Breast epithelium (tissue), 4 donors: ENCODE measurements at regions not wholly inside any gene's neighbourhood (a gene's known extent, or its start where the extent isn't known, plus 50 kb on each side); places are given as distances from the start of the nearest gene placed in this dataset.

Experiments
- DNase-seq, 2 donors: peaks; one replicate each; pipeline ENCODE4 v3.0.0-alpha.2; 2019; ENCODE audit warnings: low spot score in 2 of 2
- H3K27ac ChIP-seq, 2 donors: fragments of 200-600 bp; sonication (generic) in 1 of 2; one replicate each; pipeline ENCODE4 v1.5.1; 2016 to 2019; ENCODE audit warnings: mild to moderate bottlenecking in 1 of 2
- H3K27me3 ChIP-seq, 2 donors: fragments of 200-600 bp; sonication (generic) in 1 of 2; one replicate each; pipeline versions ENCODE4 v1.5.1 to v1.6.0; 2017 to 2019; ENCODE audit warnings: control low read depth in 1 of 2, mild to moderate bottlenecking in 1 of 2
- H3K36me3 ChIP-seq: fragments of 200-600 bp; one replicate; pipeline ENCODE4 v1.5.1; 2019
- H3K4me1 ChIP-seq, 2 donors: fragments of 200-600 bp; sonication (generic); one replicate each; pipeline ENCODE4 v1.5.1; 2016 to 2019; ENCODE audit warnings: control low read depth in 1 of 2
- H3K4me3 ChIP-seq, 3 donors: fragments of 200-600 bp; sonication (generic); 1 replicate in 2 of 3; 2 replicates in 1 of 3; pipeline ENCODE4 v1.5.1; 2016 to 2019; ENCODE audit warnings: mild to moderate bottlenecking in 3 of 3, moderate library complexity in 2 of 3
- H3K9me3 ChIP-seq, 2 donors: fragments of 200-600 bp; sonication (generic) in 1 of 2; one replicate each; pipeline ENCODE4 v1.5.1; 2016 to 2019; ENCODE audit warnings: control low read depth in 1 of 2
- CTCF ChIP-seq, 3 donors: fragments of 450-650 bp; IDR thresholded peaks; one replicate each; pipeline ENCODE4 v1.5.1; 2016 to 2017; ENCODE audit warnings: antibody characterized with exemption in 3 of 3, mild to moderate bottlenecking in 3 of 3, moderate library complexity in 3 of 3
- POLR2A ChIP-seq: fragments of 450-650 bp; IDR thresholded peaks from one replicate; pipeline ENCODE4 v1.6.1; 2016; ENCODE audit warnings: antibody characterized with exemption, mild to moderate bottlenecking, moderate library complexity
- POLR2AphosphoS5 ChIP-seq, 3 donors: sonication (generic); formaldehyde crosslinking; IDR thresholded peaks; one replicate each; pipeline ENCODE4 v1.6.1; 2017; ENCODE audit warnings: antibody characterized with exemption in 3 of 3
- intact Hi-C: fragments of 100-400 bp; cut with DNase I; formaldehyde crosslinking; loops from one replicate; pipeline ENCODE4 v1.15.1; 2023; ENCODE audit warnings: low total_unique reads

- no peaks in the 10 kb centered on the region for H3K36me3 ChIP-seq
- no peak for TF ChIP-seq POLR2AphosphoS5 (IDR thresholded peaks at IDR 0.05)
- no peak for TF ChIP-seq POLR2A
- TF ChIP-seq CTCF (IDR thresholded peaks at IDR 0.05): no peak
- H3K9me3 ChIP-seq: no peaks in the 10 kb centered on the region
- no peak for DNase-seq
- peak overlapping the region; percentile 44 to 62 for H3K27ac ChIP-seq
- no peak overlapping the region for H3K4me3 ChIP-seq
- intact Hi-C loops: no loop called here
- no peaks in the 10 kb centered on the region for H3K27me3 ChIP-seq
- H3K4me1 ChIP-seq: no peaks in the 10 kb centered on the region
Observed at GRCh38 chr12:105921055-105921454, 217.7 kb downstream of the NUAK1 start.

- intact Hi-C loops: no loop called here
- no peak for DNase-seq
- no peaks in the 10 kb centered on the region for H3K9me3 ChIP-seq
- H3K27ac ChIP-seq: peak overlapping the region in 1 of 2 donors; percentile 41
- TF ChIP-seq CTCF (IDR thresholded peaks at IDR 0.05) (no peak), POLR2AphosphoS5 (IDR thresholded peaks at IDR 0.05) (no peak), POLR2A (no peak)
- no peak overlapping the region for H3K4me3 ChIP-seq
- no peaks in the 10 kb centered on the region for H3K36me3 ChIP-seq
- H3K4me1 ChIP-seq: no peaks in the 10 kb centered on the region
- H3K27me3 ChIP-seq: no peaks in the 10 kb centered on the region
Observed at GRCh38 chr12:105921872-105922669, 216.7 kb downstream of the NUAK1 start.

GRCh38 chr12:105922670-105923102 lies 216.1 kb downstream of the NUAK1 start:
- intact Hi-C loops: no loop called here
- Histone ChIP-seq H3K4me1 (no peaks in the 10 kb centered on the region), H3K27ac (peak overlapping the region in 1 of 2 donors; percentile 41), H3K9me3 (no peaks in the 10 kb centered on the region), H3K27me3 (no peaks in the 10 kb centered on the region), H3K4me3 (no peak overlapping the region), H3K36me3 (no peaks in the 10 kb centered on the region)
- no peak for DNase-seq
- no peak for TF ChIP-seq CTCF (IDR thresholded peaks at IDR 0.05)
- TF ChIP-seq POLR2AphosphoS5 (IDR thresholded peaks at IDR 0.05): no peak
- no peak for TF ChIP-seq POLR2A

GRCh38 chr12:105924526-105925208 lies 214.1 kb downstream of the NUAK1 start:
- no peak for DNase-seq
- Histone ChIP-seq H3K4me1 (no peaks in the 10 kb centered on the region), H3K27me3 (no peaks in the 10 kb centered on the region), H3K9me3 (no peaks in the 10 kb centered on the region), H3K4me3 (no peak overlapping the region), H3K36me3 (no peaks in the 10 kb centered on the region), H3K27ac (no peak overlapping the region)
- TF ChIP-seq POLR2AphosphoS5 (IDR thresholded peaks at IDR 0.05): no peak
- no peak for TF ChIP-seq CTCF (IDR thresholded peaks at IDR 0.05)
- TF ChIP-seq POLR2A: no peak
- intact Hi-C loops: no loop called here

- intact Hi-C loops: no loop called here
- Histone ChIP-seq H3K27ac (no peak overlapping the region), H3K9me3 (no peaks in the 10 kb centered on the region), H3K36me3 (no peaks in the 10 kb centered on the region), H3K4me3 (no peak overlapping the region), H3K4me1 (no peaks in the 10 kb centered on the region), H3K27me3 (no peaks in the 10 kb centered on the region)
- DNase-seq: no peak
- TF ChIP-seq POLR2A (no peak), CTCF (IDR thresholded peaks at IDR 0.05) (no peak), POLR2AphosphoS5 (IDR thresholded peaks at IDR 0.05) (no peak)
Observed at GRCh38 chr12:105927564-105927963, 211.2 kb downstream of the NUAK1 start.
